ENCODE measurements at regions not wholly inside any gene's neighbourhood (a gene's known extent, or its start where the extent isn't known, plus 50 kb on each side); places are given as distances from the start of the nearest gene placed in this dataset.

- TF ChIP-seq ZNF501 (tag by site-specific recombination; IDR thresholded peaks at IDR 0.05) (no peak), ZNF747 (tag by site-specific recombination; IDR thresholded peaks at IDR 0.05) (no peak), ZNF398 (tag by site-specific recombination; IDR thresholded peaks at IDR 0.05) (no peak), KLF17 (tag by site-specific recombination; IDR thresholded peaks at IDR 0.05) (no peak), ZNF664 (tag by site-specific recombination; IDR thresholded peaks at IDR 0.05) (no peak), ZNF416 (tag by site-specific recombination; IDR thresholded peaks at IDR 0.05) (no peak)
These were observed 176.6 kb upstream of the C9orf72 start (continued) for GRCh38 chr9:27749838-27750237.

DNA sequence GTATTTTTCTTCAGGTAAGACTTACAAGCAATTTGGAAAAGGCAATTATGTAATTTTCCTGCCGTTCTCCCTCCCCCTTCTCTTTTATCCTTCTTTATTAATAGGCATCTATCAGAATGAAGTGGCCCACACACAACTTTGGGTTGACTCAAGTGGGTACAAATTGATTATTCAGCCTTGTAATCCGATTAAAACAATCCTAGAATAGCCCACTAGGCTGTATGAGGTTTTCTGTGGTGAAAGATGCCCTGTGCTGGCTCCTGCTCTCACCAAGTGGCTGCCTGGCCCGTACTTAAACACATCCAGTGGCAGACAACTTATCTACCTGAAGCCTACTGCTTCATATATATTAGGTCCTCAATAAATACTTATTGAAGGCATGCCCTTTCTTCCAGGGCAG lies 177.3 kb upstream of the C9orf72 start:
- H3K36me3 ChIP-seq (ENCODE audit: control insufficient read depth in 2 of 2, insufficient read depth in 1 of 2, low read length in 2 of 2), result no peaks in the 10 kb centered on the region
- no peak overlapping the region for H3K27ac ChIP-seq (ENCODE audit: extremely low read depth, low read depth, low read length)
- no peak overlapping the region for H3K4me3 ChIP-seq (ENCODE audit: low read depth, low read length)
- no peak for TF ChIP-seq ZNF335 (tag by site-specific recombination; conservative IDR thresholded peaks at IDR 0.05)
- TF ChIP-seq, protein P1, sequence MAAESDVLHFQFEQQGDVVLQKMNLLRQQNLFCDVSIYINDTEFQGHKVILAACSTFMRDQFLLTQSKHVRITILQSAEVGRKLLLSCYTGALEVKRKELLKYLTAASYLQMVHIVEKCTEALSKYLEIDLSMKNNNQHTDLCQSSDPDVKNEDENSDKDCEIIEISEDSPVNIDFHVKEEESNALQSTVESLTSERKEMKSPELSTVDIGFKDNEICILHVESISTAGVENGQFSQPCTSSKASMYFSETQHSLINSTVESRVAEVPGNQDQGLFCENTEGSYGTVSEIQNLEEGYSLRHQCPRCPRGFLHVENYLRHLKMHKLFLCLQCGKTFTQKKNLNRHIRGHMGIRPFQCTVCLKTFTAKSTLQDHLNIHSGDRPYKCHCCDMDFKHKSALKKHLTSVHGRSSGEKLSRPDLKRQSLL (tag by site-specific recombination; IDR thresholded peaks at IDR 0.05), result no peak
- no peak for TF ChIP-seq ZNF658 (tag by site-specific recombination; IDR thresholded peaks at IDR 0.05)
- TF ChIP-seq GLI2 (tag by site-specific recombination; IDR thresholded peaks at IDR 0.05; ENCODE audit: borderline replicate concordance, low read depth), result no peak
- no peak for TF ChIP-seq ZNF239 (tag by site-specific recombination; IDR thresholded peaks at IDR 0.05)
- no peak for TF ChIP-seq KLF10 (tag by site-specific recombination; IDR thresholded peaks at IDR 0.05)
- TF ChIP-seq KLF7 (tag by site-specific recombination; IDR thresholded peaks at IDR 0.05; ENCODE audit: borderline replicate concordance), result no peak
- TF ChIP-seq YY2 (tag by site-specific recombination; IDR thresholded peaks at IDR 0.05), result no peak
- no peaks in the 10 kb centered on the region for H3K4me1 ChIP-seq (ENCODE audit: control insufficient read depth, insufficient read depth, low read length)
- no peaks in the 10 kb centered on the region for H3K9me3 ChIP-seq (ENCODE audit: control insufficient read depth, insufficient read depth, low read depth, low read length)
- POLR2A ChIA-PET, result no interaction called here
- CTCF ChIA-PET, result no interaction called here

GRCh38 chr9:27752069-27752468 lies 178.8 kb upstream of the C9orf72 start:
- no peak overlapping the region for H3K4me3 ChIP-seq (ENCODE audit: low read depth, low read length)
- no peaks in the 10 kb centered on the region for H3K4me1 ChIP-seq (ENCODE audit: control insufficient read depth, insufficient read depth, low read length)
- H3K36me3 ChIP-seq (ENCODE audit: control insufficient read depth in 2 of 2, insufficient read depth in 1 of 2, low read length in 2 of 2), result no peaks in the 10 kb centered on the region
- no peaks in the 10 kb centered on the region for H3K9me3 ChIP-seq (ENCODE audit: control insufficient read depth, insufficient read depth, low read depth, low read length)
- TF ChIP-seq ZNF324 (tag by site-specific recombination; IDR thresholded peaks at IDR 0.05), result no peak
- TF ChIP-seq ATF2 (tag by site-specific recombination; IDR thresholded peaks at IDR 0.05; ENCODE audit: low read depth), result no peak
- TF ChIP-seq ZEB2 (tag by site-specific recombination; IDR thresholded peaks at IDR 0.05), result no peak
- no peak for TF ChIP-seq ZNF138 (tag by site-specific recombination; IDR thresholded peaks at IDR 0.05; ENCODE audit: borderline replicate concordance)
- no peak for TF ChIP-seq ZNF274 (IDR thresholded peaks at IDR 0.05; ENCODE audit: low read length)
- no peak for TF ChIP-seq ZNF274 (tag by site-specific recombination; IDR thresholded peaks at IDR 0.05; ENCODE audit: borderline replicate concordance)
- no peak for TF ChIP-seq ZNF248 (tag by site-specific recombination; IDR thresholded peaks at IDR 0.05)
- TF ChIP-seq, protein P2, sequence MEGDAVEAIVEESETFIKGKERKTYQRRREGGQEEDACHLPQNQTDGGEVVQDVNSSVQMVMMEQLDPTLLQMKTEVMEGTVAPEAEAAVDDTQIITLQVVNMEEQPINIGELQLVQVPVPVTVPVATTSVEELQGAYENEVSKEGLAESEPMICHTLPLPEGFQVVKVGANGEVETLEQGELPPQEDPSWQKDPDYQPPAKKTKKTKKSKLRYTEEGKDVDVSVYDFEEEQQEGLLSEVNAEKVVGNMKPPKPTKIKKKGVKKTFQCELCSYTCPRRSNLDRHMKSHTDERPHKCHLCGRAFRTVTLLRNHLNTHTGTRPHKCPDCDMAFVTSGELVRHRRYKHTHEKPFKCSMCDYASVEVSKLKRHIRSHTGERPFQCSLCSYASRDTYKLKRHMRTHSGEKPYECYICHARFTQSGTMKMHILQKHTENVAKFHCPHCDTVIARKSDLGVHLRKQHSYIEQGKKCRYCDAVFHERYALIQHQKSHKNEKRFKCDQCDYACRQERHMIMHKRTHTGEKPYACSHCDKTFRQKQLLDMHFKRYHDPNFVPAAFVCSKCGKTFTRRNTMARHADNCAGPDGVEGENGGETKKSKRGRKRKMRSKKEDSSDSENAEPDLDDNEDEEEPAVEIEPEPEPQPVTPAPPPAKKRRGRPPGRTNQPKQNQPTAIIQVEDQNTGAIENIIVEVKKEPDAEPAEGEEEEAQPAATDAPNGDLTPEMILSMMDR (tag by site-specific recombination; IDR thresholded peaks at IDR 0.05), result no peak
- TF ChIP-seq ZSCAN23 (tag by site-specific recombination; IDR thresholded peaks at IDR 0.05), result no peak
- no peak for TF ChIP-seq ZNF530 (tag by site-specific recombination; IDR thresholded peaks at IDR 0.05; ENCODE audit: low read depth)
- H3K27ac ChIP-seq (ENCODE audit: extremely low read depth, low read depth, low read length), result no peak overlapping the region
- ChIA-PET POLR2A (no interaction called here), CTCF (interaction anchor here (0.6 to 1.6 kb wide), 2 partner anchors 25 to 269 kb away, joined by 3 to 4 read pairs; no protein-coding TSS in a partner anchor)

Measured in HEK293 (cell line).